IMR-90 (cell line): ENCODE measurements at regions not wholly inside any gene's neighbourhood (a gene's known extent, or its start where the extent isn't known, plus 50 kb on each side); places are given as distances from the start of the nearest gene placed in this dataset.

ENCODE experiments used
- ATAC-seq: fragments of 200-7000 bp; cut with Tn5 transposase; 2 replicates; pipeline ENCODE4 v1.9.1; 2020; ENCODE audit warnings: low read depth, mild to moderate bottlenecking, moderate library complexity
- BruUV-seq: library from RNA; stranded (reverse); fragments of 400-500 nt; replicated peaks from 2 replicates; lab custom pipeline; 2021; lab: Mats Ljungman, UMichigan
- CTCF ChIA-PET: fragments of 300-600 bp; formaldehyde crosslinking; extraction: SDS; loops from one replicate; lab custom pipeline; 2021; ENCODE audit warnings: antibody characterized with exemption; lab: Yijun Ruan, JAX
- POLR2A ChIA-PET: fragments of 300-600 bp; sonication (Branson Sonifier 250); formaldehyde crosslinking; loops from one replicate; lab custom pipeline; 2022; ENCODE audit warnings: antibody characterized with exemption; ENCODE audit not compliant: unreplicated experiment; lab: Charles Lee
- DNase-seq: peaks from one replicate; pipeline ENCODE4 v3.0.0; 2013
- H2AFZ ChIP-seq: replicated peaks from 2 replicates; pipeline ENCODE3; 2013; ENCODE audit warnings: low read length, mild to moderate bottlenecking; ENCODE audit not compliant: poor library complexity
- H2AK5ac ChIP-seq: 2 replicates; pipeline ENCODE4 v1.6.1; 2013; ENCODE audit warnings: low read depth, low read length, inconsistent platforms
- H2AK9ac ChIP-seq: replicated peaks from 2 replicates; pipeline ENCODE3; 2013; ENCODE audit warnings: mild to moderate bottlenecking, low read depth, low read length, moderate library complexity; ENCODE audit not compliant: poor library complexity
- H2BK120ac ChIP-seq: 2 replicates; pipeline ENCODE4 v1.6.1; 2013; ENCODE audit warnings: low read depth, low read length, inconsistent platforms
- H2BK15ac ChIP-seq: 3 replicates; pipeline ENCODE4 v1.6.1; 2013; ENCODE audit warnings: low read depth, low read length, inconsistent platforms
- H2BK20ac ChIP-seq: 2 replicates; pipeline ENCODE4 v1.6.1; 2013; ENCODE audit warnings: low read depth, mild to moderate bottlenecking, inconsistent platforms, low read length, moderate library complexity
- H2BK5ac ChIP-seq: 2 replicates; pipeline ENCODE4 v1.6.1; 2013; ENCODE audit warnings: mild to moderate bottlenecking, low read depth, low read length, inconsistent platforms; ENCODE audit not compliant: poor library complexity, severe bottlenecking
- H3K14ac ChIP-seq: replicated peaks from 2 replicates; pipeline ENCODE4 v1.6.1; 2013; ENCODE audit warnings: low read depth, low read length, inconsistent platforms
- H3K18ac ChIP-seq: 2 replicates; pipeline ENCODE4 v1.6.1; 2013; ENCODE audit warnings: low read depth, low read length, control low read depth
- H3K23ac ChIP-seq: 2 replicates; pipeline ENCODE4 v1.6.1; 2013; ENCODE audit warnings: low read depth, low read length, inconsistent platforms
- H3K27ac ChIP-seq: 2 replicates; pipeline ENCODE4 v1.5.1; 2013; ENCODE audit warnings: mild to moderate bottlenecking, control low read depth, low read length; ENCODE audit not compliant: insufficient read depth
- H3K27me3 ChIP-seq: 2 replicates; pipeline ENCODE4 v1.6.1; 2013; ENCODE audit warnings: low read length; ENCODE audit not compliant: control insufficient read depth, insufficient read depth
- H3K36me3 ChIP-seq: 2 replicates; pipeline ENCODE4 v1.6.1; 2013; ENCODE audit warnings: low read length, mixed read lengths; ENCODE audit not compliant: control insufficient read depth, insufficient read depth
- H3K4ac ChIP-seq: 2 replicates; pipeline ENCODE4 v1.6.1; 2013; ENCODE audit warnings: low read depth, low read length, inconsistent platforms
- H3K4me1 ChIP-seq: 2 replicates; pipeline ENCODE4 v1.6.1; 2013; ENCODE audit warnings: low read length, mixed read lengths; ENCODE audit not compliant: control insufficient read depth, insufficient read depth
- H3K4me2 ChIP-seq: 2 replicates; pipeline ENCODE4 v1.6.1; 2013; ENCODE audit warnings: low read depth, mild to moderate bottlenecking, control low read depth, low read length, moderate library complexity
- H3K4me3 ChIP-seq: 2 replicates; pipeline ENCODE4 v1.5.1; 2013; ENCODE audit warnings: low read depth, mild to moderate bottlenecking, control low read depth, low read length, moderate library complexity; ENCODE audit not compliant: insufficient read depth
- H3K56ac ChIP-seq: 2 replicates; pipeline ENCODE4 v1.6.1; 2013; ENCODE audit warnings: low read length, inconsistent platforms; ENCODE audit not compliant: insufficient read depth; ENCODE audit errors: extremely low read depth
- H3K79me1 ChIP-seq, 2 experiments: 2 replicates each; pipeline ENCODE4 v1.6.1; 2013; ENCODE audit warnings: low read length in 2 of 2, inconsistent platforms in 1 of 2, low read depth in 1 of 2
- H3K9ac ChIP-seq: 2 replicates; pipeline ENCODE4 v1.6.1; 2013; ENCODE audit warnings: low read depth, low read length, control low read depth
- H3K9me1 ChIP-seq: 2 replicates; pipeline ENCODE4 v1.6.1; 2013; ENCODE audit warnings: low read length, inconsistent platforms; ENCODE audit not compliant: insufficient read depth
- H3K9me3 ChIP-seq: 2 replicates; pipeline ENCODE4 v1.6.1; 2013; ENCODE audit warnings: low read length; ENCODE audit not compliant: control insufficient read depth, insufficient read depth
- H4K20me1 ChIP-seq: 2 replicates; pipeline ENCODE4 v1.6.1; 2013; ENCODE audit warnings: low read length, inconsistent platforms; ENCODE audit not compliant: insufficient read depth
- H4K5ac ChIP-seq: 2 replicates; pipeline ENCODE4 v1.6.1; 2013; ENCODE audit warnings: mild to moderate bottlenecking, low read depth, low read length, control low read depth
- H4K8ac ChIP-seq, 2 experiments: 2 replicates each; pipeline ENCODE4 v1.6.1; 2013; ENCODE audit warnings: low read depth in 2 of 2, low read length in 2 of 2, control low read depth in 1 of 2, inconsistent platforms in 1 of 2
- H4K91ac ChIP-seq: 2 replicates; pipeline ENCODE4 v1.6.1; 2013; ENCODE audit warnings: low read depth, low read length, inconsistent platforms; ENCODE audit not compliant: insufficient read depth
- CHD1 ChIP-seq: IDR thresholded peaks from 2 replicates; pipeline ENCODE4 v1.6.1; 2012; ENCODE audit warnings: low read depth, low read length, improper control_type of control experiment
- CTCF ChIP-seq: conservative IDR thresholded peaks from 2 replicates; pipeline ENCODE4 v1.5.1; 2012; ENCODE audit warnings: mild to moderate bottlenecking, low read depth, low read length, improper control_type of control experiment
- FOS ChIP-seq: fragments of 150-350 bp; IDR thresholded peaks from 2 replicates; pipeline ENCODE4 v1.6.1; 2016; ENCODE audit warnings: low read depth, low read length
- MAFK ChIP-seq: IDR thresholded peaks from 2 replicates; pipeline ENCODE4 v1.6.1; 2012; ENCODE audit warnings: low read depth, low read length, improper control_type of control experiment
- MAZ ChIP-seq: IDR thresholded peaks from 2 replicates; pipeline ENCODE4 v1.6.1; 2012; ENCODE audit warnings: low read depth, mild to moderate bottlenecking, low read length, improper control_type of control experiment, moderate library complexity, borderline replicate concordance
- MXI1 ChIP-seq: IDR thresholded peaks from 2 replicates; pipeline ENCODE4 v1.6.1; 2012; ENCODE audit warnings: low read depth, mild to moderate bottlenecking, low read length, moderate library complexity, borderline replicate concordance
- NFE2L2 ChIP-seq: fragments of 150-350 bp; IDR thresholded peaks from 2 replicates; pipeline ENCODE4 v1.6.1; 2016; ENCODE audit warnings: low read depth, mild to moderate bottlenecking, low read length
- POLR2A ChIP-seq: IDR thresholded peaks from 2 replicates; pipeline ENCODE4 v1.6.1; 2012; ENCODE audit warnings: mild to moderate bottlenecking, low read depth, low read length
- RAD21 ChIP-seq: IDR thresholded peaks from 2 replicates; pipeline ENCODE4 v1.6.1; 2012; ENCODE audit warnings: low read length, improper control_type of control experiment
- RCOR1 ChIP-seq: IDR thresholded peaks from 2 replicates; pipeline ENCODE4 v1.6.1; 2012; ENCODE audit warnings: mild to moderate bottlenecking, low read length, improper control_type of control experiment; ENCODE audit not compliant: insufficient replicate concordance
- RFX5 ChIP-seq: IDR thresholded peaks from 2 replicates; pipeline ENCODE4 v1.8.0; 2012; ENCODE audit warnings: low read depth, mild to moderate bottlenecking, low read length, moderate library complexity
- SMC3 ChIP-seq: fragments of 150-350 bp; IDR thresholded peaks from 2 replicates; pipeline ENCODE4 v1.6.1; 2016; ENCODE audit warnings: low read depth, mild to moderate bottlenecking, antibody characterized with exemption, low read length, moderate library complexity
- WGBS, 2 experiments: methylation state at CpG; one replicate each; pipeline versions ENCODE4 v1.1.5 to v1.1.7; 2013; ENCODE audit warnings: missing lambda C conversion rate in 2 of 2; ENCODE audit not compliant: insufficient read length in 1 of 2; ENCODE audit errors: extremely low coverage in 2 of 2; 5-methylcytosine and 5-hydroxymethylcytosine counted together
- dilution Hi-C: fragments of 300-500 bp; cut with HindIII; formaldehyde crosslinking; loops from one replicate; pipeline ENCODE4 v1.14.3; 2018; ENCODE audit warnings: low sequenced_read_pairs; ENCODE audit not compliant: unreplicated experiment
- in situ Hi-C: fragments of 300-500 bp; cut with MboI; formaldehyde crosslinking; loops from 3 replicates; pipeline ENCODE4 v1.14.3; 2019; ENCODE audit warnings: low sequenced_read_pairs, inconsistent platforms, mixed read lengths
- intact Hi-C: fragments of 100-400 bp; cut with micrococcal nuclease; formaldehyde crosslinking; loops from 2 replicates; pipeline ENCODE4 v1.10.0; 2022
- TF ChIP-seq, protein P1 (sequence below): fragments of 150-350 bp; IDR thresholded peaks from 2 replicates; pipeline ENCODE4 v1.6.1; 2016; ENCODE audit warnings: low read depth, mild to moderate bottlenecking, low read length, moderate library complexity, borderline replicate concordance
- TF ChIP-seq, protein P2 (sequence below): fragments of 150-350 bp; IDR thresholded peaks from 2 replicates; pipeline ENCODE4 v1.6.1; 2017; ENCODE audit warnings: mild to moderate bottlenecking, antibody characterized with exemption, low read length, low read depth

- Histone ChIP-seq H3K27ac (no peak overlapping the region), H3K9ac (no peak overlapping the region), H2BK5ac (peak overlapping the region; percentile 72), H3K23ac (no peak overlapping the region), H3K9me3 (no peaks in the 10 kb centered on the region), H4K8ac (peak overlapping the region; percentile 45 to 46; a peak in 3 of 4 replicates), H2AFZ (no peak overlapping the region), H3K79me1 (no peaks in the 10 kb centered on the region), H3K36me3 (no peaks in the 10 kb centered on the region), H2BK15ac (peak overlapping the region; percentile 36; the same call in 1 of the 3 replicates), H3K27me3 (no peaks in the 10 kb centered on the region), H3K14ac (no peak overlapping the region; the same call in 1 of the 2 replicates), H2AK9ac (no peak overlapping the region), H3K4me1 (peaks cover 6% of the 10 kb centered on the region), H3K4me2 (no peak overlapping the region), H2BK120ac (peak overlapping the region; percentile 73; the same call in 1 of the 2 replicates), H3K56ac (no peak overlapping the region), H3K9me1 (no peaks in the 10 kb centered on the region), H4K20me1 (no peaks in the 10 kb centered on the region), H3K18ac (peak overlapping the region; percentile 82; the same call in 1 of the 2 replicates), H3K4ac (no peak overlapping the region; the same call in 1 of the 2 replicates), H2BK20ac (peak overlapping the region; percentile 62; the same call in 1 of the 2 replicates), H4K91ac (no peak overlapping the region), H2AK5ac (no peak overlapping the region), H3K4me3 (no peak overlapping the region), H4K5ac (no peak overlapping the region; the same call in 1 of the 2 replicates)
- dilution Hi-C loops: no loop called here
- ATAC-seq (peak; percentile 71), DNase-seq (peak; percentile 47)
- no TSS peak for BruUV-seq
- POLR2A ChIA-PET: interaction anchor here (0.7 kb wide), 1 partner anchor 433 kb away, joined by 3 read pairs; no protein-coding TSS in a partner anchor
- CTCF ChIA-PET: interaction anchor here (1.1 to 1.3 kb wide), 2 partner anchors 15 to 21 kb away, joined by 3 to 4 read pairs; no protein-coding TSS in a partner anchor
- intact Hi-C loops: loop anchor here (10.0 kb wide), 3 partner anchors 105 to 195 kb away; no protein-coding TSS in a partner anchor
- WGBS, 2 experiments: no CpG with 5 or more reads among the region's 2 CpGs
- in situ Hi-C loops: loop anchor here (10.0 kb wide), 1 partner anchor 65 kb away; no protein-coding TSS in a partner anchor
- TF ChIP-seq CHD1 (no peak), RCOR1 (no peak), MXI1 (no peak), NFE2L2 (no peak), RAD21 (no peak), MAZ (no peak), RFX5 (no peak), CTCF (no peak), POLR2A (no peak), FOS (no peak), SMC3 (no peak), MAFK (no peak)
- TF ChIP-seq, protein P1, sequence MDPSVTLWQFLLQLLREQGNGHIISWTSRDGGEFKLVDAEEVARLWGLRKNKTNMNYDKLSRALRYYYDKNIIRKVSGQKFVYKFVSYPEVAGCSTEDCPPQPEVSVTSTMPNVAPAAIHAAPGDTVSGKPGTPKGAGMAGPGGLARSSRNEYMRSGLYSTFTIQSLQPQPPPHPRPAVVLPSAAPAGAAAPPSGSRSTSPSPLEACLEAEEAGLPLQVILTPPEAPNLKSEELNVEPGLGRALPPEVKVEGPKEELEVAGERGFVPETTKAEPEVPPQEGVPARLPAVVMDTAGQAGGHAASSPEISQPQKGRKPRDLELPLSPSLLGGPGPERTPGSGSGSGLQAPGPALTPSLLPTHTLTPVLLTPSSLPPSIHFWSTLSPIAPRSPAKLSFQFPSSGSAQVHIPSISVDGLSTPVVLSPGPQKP: no peak
- TF ChIP-seq, protein P2, sequence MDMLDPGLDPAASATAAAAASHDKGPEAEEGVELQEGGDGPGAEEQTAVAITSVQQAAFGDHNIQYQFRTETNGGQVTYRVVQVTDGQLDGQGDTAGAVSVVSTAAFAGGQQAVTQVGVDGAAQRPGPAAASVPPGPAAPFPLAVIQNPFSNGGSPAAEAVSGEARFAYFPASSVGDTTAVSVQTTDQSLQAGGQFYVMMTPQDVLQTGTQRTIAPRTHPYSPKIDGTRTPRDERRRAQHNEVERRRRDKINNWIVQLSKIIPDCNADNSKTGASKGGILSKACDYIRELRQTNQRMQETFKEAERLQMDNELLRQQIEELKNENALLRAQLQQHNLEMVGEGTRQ: no peak
Observed at GRCh38 chr9:26159575-26160392, 481.5 kb upstream of the TUSC1 start.
